Prostate gland (tissue), 2 donors: ENCODE measurements at regions not wholly inside any gene's neighbourhood (a gene's known extent, or its start where the extent isn't known, plus 50 kb on each side); places are given as distances from the start of the nearest gene placed in this dataset.

ENCODE experiments used
- DNase-seq: peaks from one replicate; pipeline ENCODE4 v3.0.0-alpha.2; 2019; ENCODE audit warnings: low spot score
- H3K27ac ChIP-seq, 2 donors: fragments of 200-600 bp; sonication (generic); 2 replicates each; pipeline ENCODE4 v1.5.1; 2017 to 2019
- H3K27me3 ChIP-seq: fragments of 200-600 bp; sonication (generic); replicated peaks from 2 replicates; pipeline ENCODE4 v1.5.1; 2019; ENCODE audit not compliant: insufficient read depth
- H3K36me3 ChIP-seq, 2 donors: fragments of 200-600 bp; sonication (generic); 1 replicate in 1 of 2; 2 replicates in 1 of 2; pipeline versions ENCODE4 v1.5.1 to v1.8.1; 2017 to 2019
- H3K4me1 ChIP-seq: fragments of 200-600 bp; sonication (generic); replicated peaks from 2 replicates; pipeline ENCODE4 v1.5.1; 2019
- H3K4me3 ChIP-seq, 2 donors: fragments of 200-600 bp; sonication (generic); 2 replicates each; pipeline ENCODE4 v1.5.1; 2017 to 2019
- H3K9me3 ChIP-seq: fragments of 200-600 bp; sonication (generic); 2 replicates; pipeline ENCODE4 v1.5.1; 2017
- POLR2A ChIP-seq: fragments of 450-650 bp; IDR thresholded peaks from one replicate; pipeline ENCODE4 v1.6.1; 2016; ENCODE audit warnings: antibody characterized with exemption, mild to moderate bottlenecking
- POLR2AphosphoS5 ChIP-seq: sonication (generic); formaldehyde crosslinking; IDR thresholded peaks from one replicate; pipeline ENCODE4 v1.6.1; 2017; ENCODE audit warnings: antibody characterized with exemption
- WGBS: methylation state at CpG from one replicate; pipeline ENCODE4 v1.1.5; 2018; 5-methylcytosine and 5-hydroxymethylcytosine counted together
- intact Hi-C: fragments of 100-400 bp; cut with DNase I; formaldehyde crosslinking; loops from one replicate; pipeline ENCODE4 v1.14.2; 2022
- TF ChIP-seq, protein P1 (sequence below), 4 experiments: fragments of 200-600 bp in 2 of 4; fragments of 450-650 bp in 2 of 4; sonication (generic) in 2 of 4; IDR thresholded peaks; 1 replicate in 3 of 4; 2 replicates in 1 of 4; pipeline ENCODE4 v1.5.1; 2016 to 2019; ENCODE audit warnings: antibody characterized with exemption in 4 of 4, mild to moderate bottlenecking in 2 of 4, moderate library complexity in 2 of 4

DNA sequence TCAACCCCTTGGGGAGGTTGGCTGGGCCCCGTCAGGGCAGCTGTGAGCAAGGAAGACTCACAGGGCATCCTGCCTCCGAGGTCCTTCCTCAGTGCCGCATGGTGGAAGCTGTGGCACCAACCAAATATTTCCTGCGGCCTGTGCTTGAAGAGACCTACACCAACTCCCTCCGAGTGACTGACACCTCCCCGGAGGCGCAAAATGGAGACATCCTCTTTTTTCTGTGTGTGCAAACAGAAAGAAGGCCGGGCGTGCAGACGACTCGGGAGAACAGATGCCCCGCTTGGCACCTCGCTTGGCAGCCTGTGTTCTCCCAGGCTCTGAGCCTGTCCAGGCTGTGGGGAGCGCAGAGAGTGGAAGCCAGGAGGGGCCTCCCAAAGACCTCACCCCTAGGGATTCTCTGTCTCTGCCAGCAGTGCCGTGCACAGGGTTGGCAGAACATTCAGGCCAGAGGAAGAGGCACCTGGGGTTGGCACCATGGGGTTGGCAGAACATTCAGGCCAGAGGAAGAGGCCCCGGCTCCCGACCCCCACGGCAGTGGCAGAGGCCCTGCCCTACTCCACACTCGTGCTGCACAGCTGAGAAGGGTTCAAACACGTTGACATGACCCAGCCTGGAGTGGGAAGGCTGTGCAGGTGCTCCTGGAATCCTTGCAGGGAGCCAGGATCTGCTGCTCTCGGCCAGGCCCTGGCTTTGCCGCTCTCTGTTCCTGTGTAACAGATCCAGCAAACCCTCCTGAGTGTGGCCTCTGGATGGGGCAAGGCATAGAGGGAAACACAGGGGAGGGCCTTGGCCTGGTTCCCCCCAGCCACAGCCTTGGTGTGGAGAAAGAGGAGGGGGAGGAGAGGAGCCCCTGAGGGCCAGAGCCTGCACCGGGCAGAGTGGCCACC is 805.5 kb downstream of the BRD1 start:
- H3K27ac ChIP-seq = no peak overlapping the region
- intact Hi-C loops = no loop called here
- no peak for DNase-seq
- H3K4me3 ChIP-seq = no peak overlapping the region
- no peaks in the 10 kb centered on the region for H3K27me3 ChIP-seq
- H3K9me3 ChIP-seq = no peaks in the 10 kb centered on the region
- 55% methylated on average over 23 of the region's 23 CpGs for WGBS
- TF ChIP-seq POLR2AphosphoS5 (no peak), POLR2A (no peak)
- TF ChIP-seq, protein P1, sequence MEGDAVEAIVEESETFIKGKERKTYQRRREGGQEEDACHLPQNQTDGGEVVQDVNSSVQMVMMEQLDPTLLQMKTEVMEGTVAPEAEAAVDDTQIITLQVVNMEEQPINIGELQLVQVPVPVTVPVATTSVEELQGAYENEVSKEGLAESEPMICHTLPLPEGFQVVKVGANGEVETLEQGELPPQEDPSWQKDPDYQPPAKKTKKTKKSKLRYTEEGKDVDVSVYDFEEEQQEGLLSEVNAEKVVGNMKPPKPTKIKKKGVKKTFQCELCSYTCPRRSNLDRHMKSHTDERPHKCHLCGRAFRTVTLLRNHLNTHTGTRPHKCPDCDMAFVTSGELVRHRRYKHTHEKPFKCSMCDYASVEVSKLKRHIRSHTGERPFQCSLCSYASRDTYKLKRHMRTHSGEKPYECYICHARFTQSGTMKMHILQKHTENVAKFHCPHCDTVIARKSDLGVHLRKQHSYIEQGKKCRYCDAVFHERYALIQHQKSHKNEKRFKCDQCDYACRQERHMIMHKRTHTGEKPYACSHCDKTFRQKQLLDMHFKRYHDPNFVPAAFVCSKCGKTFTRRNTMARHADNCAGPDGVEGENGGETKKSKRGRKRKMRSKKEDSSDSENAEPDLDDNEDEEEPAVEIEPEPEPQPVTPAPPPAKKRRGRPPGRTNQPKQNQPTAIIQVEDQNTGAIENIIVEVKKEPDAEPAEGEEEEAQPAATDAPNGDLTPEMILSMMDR (IDR thresholded peaks at IDR 0.05) = no peak
- H3K4me1 ChIP-seq = no peaks in the 10 kb centered on the region
- no peaks in the 10 kb centered on the region for H3K36me3 ChIP-seq

DNA sequence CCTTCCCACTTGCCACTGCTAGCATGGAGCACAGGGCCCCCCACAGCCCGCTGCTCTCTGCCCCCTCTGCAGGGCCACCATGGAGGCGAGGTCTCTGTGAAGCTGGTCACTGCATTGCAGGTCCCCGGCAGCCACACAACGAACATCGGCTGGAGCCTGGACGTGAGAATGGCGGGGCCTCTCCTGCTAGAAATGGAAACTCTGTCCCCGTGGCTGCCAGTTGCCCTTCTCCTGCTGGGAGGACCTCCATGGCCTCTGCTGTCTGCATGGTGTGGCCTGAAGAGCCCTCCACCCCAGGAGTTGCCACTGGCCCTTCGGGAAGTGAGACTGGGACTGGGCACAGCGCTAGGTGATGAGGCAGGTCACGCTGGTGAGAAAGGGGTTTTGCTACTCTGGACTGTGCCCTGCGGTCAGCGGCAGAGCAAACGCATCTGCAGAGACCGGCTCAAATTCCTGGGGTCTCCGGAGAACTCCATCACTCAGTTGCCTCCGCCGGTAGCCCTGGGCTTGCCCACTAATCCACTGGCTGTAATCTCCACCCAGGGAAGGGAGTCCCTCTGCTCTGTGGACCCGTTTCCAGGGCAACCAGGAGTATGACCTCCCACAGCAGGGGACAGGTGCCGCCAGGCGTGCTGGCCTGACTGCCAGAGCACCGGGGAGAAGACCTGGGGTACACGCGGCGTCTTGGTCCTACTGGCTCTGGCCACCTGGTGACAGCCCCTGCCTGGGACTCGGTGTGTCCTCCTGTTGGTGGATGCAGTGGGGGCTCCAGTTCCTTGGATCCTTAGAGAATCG is 806.3 kb downstream of the BRD1 start:
- Histone ChIP-seq H3K9me3 (no peaks in the 10 kb centered on the region), H3K36me3 (no peaks in the 10 kb centered on the region), H3K4me1 (no peaks in the 10 kb centered on the region), H3K27me3 (no peaks in the 10 kb centered on the region), H3K4me3 (no peak overlapping the region), H3K27ac (no peak overlapping the region)
- no peak for DNase-seq
- 91% methylated on average over 23 of the region's 27 CpGs for WGBS
- intact Hi-C loops = no loop called here
- TF ChIP-seq POLR2A = no peak
- TF ChIP-seq, protein P1 (IDR thresholded peaks at IDR 0.05) = no peak
- no peak for TF ChIP-seq POLR2AphosphoS5

DNA sequence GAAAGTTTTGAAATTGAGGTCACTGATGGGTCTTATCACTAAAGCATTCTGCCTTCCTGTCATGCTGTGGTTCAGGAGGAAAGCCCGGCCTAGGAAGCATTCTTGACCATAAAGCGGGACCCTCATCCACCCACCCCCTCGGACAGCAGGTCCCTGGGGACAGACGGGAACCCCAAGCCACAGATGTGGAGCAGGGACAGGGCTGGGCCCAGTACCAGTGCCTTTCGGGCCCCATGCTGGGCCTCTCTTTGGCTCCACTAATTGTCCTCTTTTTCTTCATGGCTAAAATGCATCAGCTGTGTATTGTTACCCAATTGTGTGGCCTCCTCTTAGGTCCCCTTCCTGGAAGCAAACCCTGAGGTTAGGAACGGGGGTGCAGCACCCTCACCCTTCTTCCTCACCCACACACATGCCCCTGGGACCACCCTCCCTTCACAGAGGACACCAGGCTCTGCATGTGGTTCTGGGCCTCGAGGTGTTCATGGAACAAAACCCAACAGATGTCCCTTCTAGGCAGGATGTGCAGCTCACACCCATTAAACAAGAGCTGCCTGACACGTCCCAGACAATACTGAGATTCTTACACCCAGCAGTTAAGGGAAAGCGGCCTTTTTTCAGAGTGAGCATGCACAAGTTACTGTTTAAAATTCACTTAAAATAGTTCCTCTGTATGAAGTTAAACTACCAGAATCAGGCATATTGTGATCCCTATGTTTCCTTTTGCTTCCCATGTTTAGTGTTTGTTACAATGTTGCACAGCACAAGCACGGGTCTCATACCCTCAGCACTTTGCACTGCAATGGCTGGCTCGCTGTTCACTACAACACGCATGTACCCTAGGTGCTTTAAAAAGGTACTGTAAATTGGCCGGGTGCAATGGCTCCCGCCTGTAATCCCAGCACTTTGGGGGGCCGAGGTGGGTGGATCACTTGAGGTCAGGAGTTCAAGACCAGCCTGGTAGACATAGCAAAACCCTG is 807.6 kb downstream of the BRD1 start:
- no peaks in the 10 kb centered on the region for H3K36me3 ChIP-seq
- no peak for TF ChIP-seq POLR2A
- TF ChIP-seq, protein P1 (IDR thresholded peaks at IDR 0.05) = no peak
- no peak overlapping the region for H3K27ac ChIP-seq
- no peaks in the 10 kb centered on the region for H3K9me3 ChIP-seq
- WGBS = 83% methylated on average over 15 of the region's 15 CpGs
- intact Hi-C loops = no loop called here
- no peak overlapping the region for H3K4me3 ChIP-seq
- no peaks in the 10 kb centered on the region for H3K4me1 ChIP-seq
- no peak for DNase-seq
- no peaks in the 10 kb centered on the region for H3K27me3 ChIP-seq

DNA sequence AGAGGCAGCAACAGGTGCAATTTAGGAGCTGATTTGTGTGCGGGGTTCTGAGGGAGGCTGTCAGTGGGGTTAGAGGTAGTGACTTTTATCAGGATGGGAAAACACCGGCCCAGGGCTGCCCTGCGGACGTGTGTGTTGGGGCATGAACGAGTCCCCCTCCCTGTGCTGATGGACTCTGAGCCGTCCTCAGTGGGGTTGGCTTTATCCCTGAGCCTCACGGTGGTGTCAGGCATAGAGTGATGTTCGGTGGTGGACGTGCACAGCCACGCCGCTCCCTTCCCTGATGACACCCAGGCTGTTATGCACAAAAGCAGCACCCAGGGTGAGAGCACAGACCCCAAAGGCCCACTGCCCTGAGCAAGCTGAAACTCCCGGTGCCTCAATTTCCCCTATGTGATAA is 809.1 kb downstream of the BRD1 start:
- no peak for DNase-seq
- H3K9me3 ChIP-seq = no peaks in the 10 kb centered on the region
- intact Hi-C loops = no loop called here
- H3K4me3 ChIP-seq = no peak overlapping the region
- H3K27me3 ChIP-seq = no peaks in the 10 kb centered on the region
- no peaks in the 10 kb centered on the region for H3K4me1 ChIP-seq
- WGBS = 91% methylated on average over 12 of the region's 12 CpGs
- H3K27ac ChIP-seq = no peak overlapping the region
- no peaks in the 10 kb centered on the region for H3K36me3 ChIP-seq
- no peak for TF ChIP-seq POLR2A
- TF ChIP-seq, protein P1 (IDR thresholded peaks at IDR 0.05) = no peak
- no peak for TF ChIP-seq POLR2AphosphoS5
